Peyer's patch (tissue), 4 donors: ENCODE measurements at regions not wholly inside any gene's neighbourhood (a gene's known extent, or its start where the extent isn't known, plus 50 kb on each side); places are given as distances from the start of the nearest gene placed in this dataset.

Source experiments
- DNase-seq, 3 donors: peaks; one replicate each; pipeline ENCODE4 v3.0.0-alpha.2; 2017 to 2019
- H3K27ac ChIP-seq, 4 donors: fragments of 200-600 bp; sonication (generic); one replicate each; pipeline ENCODE4 v1.5.1; 2016 to 2019
- H3K27me3 ChIP-seq, 2 donors: fragments of 200-600 bp; sonication (generic); one replicate each; pipeline ENCODE4 v1.5.1; 2019
- H3K36me3 ChIP-seq, 3 donors: fragments of 200-600 bp; sonication (generic); one replicate each; pipeline ENCODE4 v1.5.1; 2016 to 2019
- H3K4me1 ChIP-seq, 4 donors: fragments of 200-600 bp; sonication (generic); one replicate each; pipeline ENCODE4 v1.5.1; 2016 to 2019
- H3K4me3 ChIP-seq, 4 donors: fragments of 200-600 bp; sonication (generic); 1 replicate in 3 of 4; 2 replicates in 1 of 4; pipeline ENCODE4 v1.5.1; 2016 to 2019; ENCODE audit warnings: mild to moderate bottlenecking in 1 of 4
- H3K9me3 ChIP-seq, 4 donors: fragments of 200-600 bp; sonication (generic); one replicate each; pipeline ENCODE4 v1.5.1; 2016 to 2019; ENCODE audit warnings: mild to moderate bottlenecking in 1 of 4
- CTCF ChIP-seq, 6 experiments: fragments of 450-650 bp in 4 of 6; fragments of 200-600 bp in 2 of 6; sonication (generic) in 1 of 6; IDR thresholded peaks; one replicate each; pipeline ENCODE4 v1.5.1; 2017 to 2019; ENCODE audit warnings: antibody characterized with exemption in 6 of 6, mild to moderate bottlenecking in 3 of 6, moderate library complexity in 1 of 6
- POLR2A ChIP-seq, 2 donors: fragments of 450-650 bp; IDR thresholded peaks; one replicate each; pipeline ENCODE4 v1.5.1; 2017; ENCODE audit warnings: antibody characterized with exemption in 2 of 2, mild to moderate bottlenecking in 2 of 2, moderate library complexity in 2 of 2

GRCh38 chr15:95739131-95739530 is 591.4 kb upstream of the NR2F2 start:
- no peaks in the 10 kb centered on the region for H3K36me3 ChIP-seq
- TF ChIP-seq CTCF (IDR thresholded peaks at IDR 0.05), result no peak
- no peak for TF ChIP-seq POLR2A (IDR thresholded peaks at IDR 0.05)
- H3K9me3 ChIP-seq, result no peaks in the 10 kb centered on the region
- H3K27ac ChIP-seq, result no peak overlapping the region
- no peaks in the 10 kb centered on the region for H3K4me1 ChIP-seq
- H3K27me3 ChIP-seq, result no peaks in the 10 kb centered on the region
- no peak overlapping the region for H3K4me3 ChIP-seq
- DNase-seq, result no peak

- TF ChIP-seq POLR2A (IDR thresholded peaks at IDR 0.05), result no peak
- no peak for TF ChIP-seq CTCF (IDR thresholded peaks at IDR 0.05)
- DNase-seq, result no peak
- no peak overlapping the region for H3K4me3 ChIP-seq
- no peaks in the 10 kb centered on the region for H3K4me1 ChIP-seq
- no peaks in the 10 kb centered on the region for H3K27me3 ChIP-seq
- no peaks in the 10 kb centered on the region for H3K9me3 ChIP-seq
- no peak overlapping the region for H3K27ac ChIP-seq
- no peaks in the 10 kb centered on the region for H3K36me3 ChIP-seq
Observed at GRCh38 chr15:95741830-95742229, 588.7 kb upstream of the NR2F2 start.

GRCh38 chr15:95742256-95742655 is 588.2 kb upstream of the NR2F2 start:
- DNase-seq, result no peak
- TF ChIP-seq POLR2A (IDR thresholded peaks at IDR 0.05) (no peak), CTCF (IDR thresholded peaks at IDR 0.05) (no peak)
- no peaks in the 10 kb centered on the region for H3K36me3 ChIP-seq
- no peaks in the 10 kb centered on the region for H3K9me3 ChIP-seq
- no peaks in the 10 kb centered on the region for H3K27me3 ChIP-seq
- H3K4me1 ChIP-seq, result no peaks in the 10 kb centered on the region
- H3K4me3 ChIP-seq, result no peak overlapping the region
- H3K27ac ChIP-seq, result no peak overlapping the region

- no peaks in the 10 kb centered on the region for H3K27me3 ChIP-seq
- no peaks in the 10 kb centered on the region for H3K9me3 ChIP-seq
- DNase-seq, result no peak
- no peak overlapping the region for H3K27ac ChIP-seq
- H3K4me3 ChIP-seq, result no peak overlapping the region
- TF ChIP-seq CTCF (IDR thresholded peaks at IDR 0.05) (no peak), POLR2A (IDR thresholded peaks at IDR 0.05) (no peak)
- H3K4me1 ChIP-seq, result no peaks in the 10 kb centered on the region
- H3K36me3 ChIP-seq, result no peaks in the 10 kb centered on the region
Observed at GRCh38 chr15:95742836-95743235, 587.7 kb upstream of the NR2F2 start.

GRCh38 chr15:95757171-95757570 is 573.3 kb upstream of the NR2F2 start:
- H3K27me3 ChIP-seq, result no peaks in the 10 kb centered on the region
- no peaks in the 10 kb centered on the region for H3K4me1 ChIP-seq
- no peak overlapping the region for H3K27ac ChIP-seq
- TF ChIP-seq POLR2A (IDR thresholded peaks at IDR 0.05) (no peak), CTCF (IDR thresholded peaks at IDR 0.05) (no peak)
- H3K4me3 ChIP-seq, result no peak overlapping the region
- H3K36me3 ChIP-seq, result no peaks in the 10 kb centered on the region
- no peaks in the 10 kb centered on the region for H3K9me3 ChIP-seq
- DNase-seq, result no peak

GRCh38 chr15:95758451-95758850 is 572.0 kb upstream of the NR2F2 start:
- Histone ChIP-seq H3K36me3 (no peaks in the 10 kb centered on the region), H3K4me1 (no peaks in the 10 kb centered on the region), H3K9me3 (no peaks in the 10 kb centered on the region), H3K27ac (no peak overlapping the region), H3K4me3 (no peak overlapping the region), H3K27me3 (no peaks in the 10 kb centered on the region)
- no peak for DNase-seq
- TF ChIP-seq CTCF (IDR thresholded peaks at IDR 0.05), result no peak
- TF ChIP-seq POLR2A (IDR thresholded peaks at IDR 0.05), result no peak
